HG02973 (cell line): ENCODE measurements at regions not wholly inside any gene's neighbourhood (a gene's known extent, or its start where the extent isn't known, plus 50 kb on each side); places are given as distances from the start of the nearest gene placed in this dataset.

ENCODE experiments used
- ATAC-seq: cut with Tn5 transposase; IDR thresholded peaks from one replicate; pipeline ENCODE4 v1.9.1; 2021; ENCODE audit warnings: moderate library complexity; ENCODE audit not compliant: unreplicated experiment

DNA sequence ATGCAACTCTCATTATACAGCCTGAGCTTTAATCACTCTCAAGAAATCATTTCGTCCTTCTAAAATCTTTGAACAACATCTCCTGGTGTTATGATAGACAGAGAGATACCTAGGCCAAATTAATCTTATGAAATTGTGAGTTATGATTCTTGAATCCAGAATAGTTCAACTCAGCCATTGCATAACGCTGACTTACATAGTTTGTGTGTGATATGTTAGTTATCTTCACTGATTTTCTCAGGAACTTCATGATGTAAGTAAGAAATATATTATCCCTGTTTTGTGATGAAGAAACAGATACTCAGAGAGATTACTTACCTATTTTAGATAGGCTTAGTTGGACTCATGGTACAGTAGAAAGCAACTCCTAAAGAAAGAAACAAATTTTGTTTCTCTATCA is 684.4 kb downstream of the ZEB2 start:
- no peak for ATAC-seq

DNA sequence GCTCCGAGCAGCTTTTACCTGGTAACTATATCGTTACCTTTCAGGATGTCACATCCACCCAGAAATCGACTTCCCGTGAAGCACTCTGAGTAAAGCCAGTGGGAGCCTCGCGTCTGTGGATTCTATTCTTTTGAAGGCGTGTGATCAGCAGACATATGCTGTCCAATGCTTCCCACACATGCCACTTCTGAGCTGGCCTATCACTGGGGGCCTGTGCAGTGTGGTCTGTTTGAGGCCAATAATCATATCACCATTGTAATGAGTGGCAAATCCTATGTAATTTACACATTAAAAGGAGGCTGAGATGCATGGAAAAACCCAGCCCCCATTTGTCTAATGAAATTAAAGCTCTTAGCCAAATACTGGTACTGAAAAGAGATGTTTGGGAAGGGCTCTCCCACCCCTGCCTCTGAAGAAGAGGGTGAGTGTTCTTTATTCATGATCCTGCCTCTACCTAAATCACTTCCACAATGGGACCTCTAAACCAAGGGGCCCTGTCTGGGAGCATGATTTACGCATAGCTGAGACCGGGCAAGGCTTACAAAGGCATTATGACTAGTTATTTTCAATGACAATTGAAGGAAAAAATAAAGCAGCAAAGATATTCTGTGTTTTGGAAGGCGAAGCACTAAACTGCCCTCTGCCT is 686.8 kb downstream of the ZEB2 start:
- no peak for ATAC-seq

DNA sequence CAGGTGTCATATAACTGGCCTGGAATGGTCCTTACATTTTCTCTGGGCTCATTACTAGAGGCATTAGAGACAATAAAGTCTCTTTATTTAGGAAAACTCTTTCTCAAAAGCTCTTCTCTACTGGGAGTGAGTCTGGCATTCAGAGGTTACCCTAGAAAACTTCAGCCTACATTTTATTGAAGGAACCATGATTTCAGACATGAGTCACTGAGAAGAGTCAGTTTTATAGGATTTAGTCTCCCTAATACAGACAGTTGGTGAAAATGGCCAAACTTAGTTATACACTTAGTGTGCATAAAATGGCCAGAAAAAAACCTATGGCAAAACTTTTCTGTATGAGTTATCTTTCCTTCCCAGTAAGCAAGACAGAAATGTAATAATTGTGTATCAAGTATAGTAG is 689.4 kb downstream of the ZEB2 start:
- no peak for ATAC-seq

DNA sequence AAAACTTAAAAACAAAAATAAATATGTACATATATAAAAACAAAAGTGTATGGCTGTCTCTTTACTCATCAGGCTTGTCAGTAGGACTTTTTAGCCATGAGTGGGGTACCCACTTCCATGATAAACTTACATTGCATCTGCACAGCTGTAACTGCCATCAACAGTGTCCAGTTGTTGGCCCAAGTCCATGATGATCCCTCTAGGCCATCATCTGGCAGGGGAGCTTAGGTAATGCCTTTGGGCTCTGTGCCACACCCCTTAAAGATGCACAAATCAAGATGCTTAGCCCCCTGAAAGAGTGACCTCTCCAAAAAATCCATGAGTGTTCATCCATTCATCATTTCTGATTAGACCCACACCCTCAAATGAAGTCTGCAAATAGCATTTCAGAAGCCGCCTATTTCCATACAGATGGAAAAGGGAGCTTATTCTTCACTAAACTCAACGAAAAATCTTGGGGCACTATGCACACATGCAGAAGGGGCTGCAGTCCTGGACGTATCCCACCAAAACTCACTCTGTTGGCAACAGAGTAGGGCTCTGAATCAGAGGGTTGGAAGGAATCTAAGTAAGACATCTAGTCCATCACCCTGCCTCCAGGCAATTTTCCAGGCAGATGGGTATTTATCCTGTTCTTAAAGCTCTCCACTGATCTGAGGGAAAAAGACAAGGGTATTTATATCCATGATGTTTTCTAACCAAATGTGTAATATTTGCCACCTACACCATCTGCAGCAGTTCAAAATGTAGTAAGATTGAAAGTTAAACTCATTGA is 691.0 kb downstream of the ZEB2 start:
- no peak for ATAC-seq

DNA sequence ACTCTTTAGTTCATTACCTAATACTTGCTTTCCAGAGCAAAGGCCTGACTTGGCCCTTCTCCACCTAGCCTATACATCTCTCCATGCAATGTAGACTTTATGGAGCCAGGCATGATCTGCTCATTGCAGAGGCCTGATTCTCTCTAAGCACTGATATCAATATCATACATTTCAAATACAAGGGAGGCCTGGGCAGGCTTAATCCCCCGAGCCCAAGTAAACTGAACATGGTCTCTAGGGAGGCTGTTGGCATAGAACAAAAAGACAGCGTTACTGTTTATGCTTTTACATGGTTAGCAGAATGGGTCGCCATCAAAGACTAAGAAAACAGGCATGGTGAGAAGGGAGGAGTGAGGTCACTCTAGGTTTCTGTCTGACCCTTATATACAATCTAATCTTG is 695.1 kb downstream of the ZEB2 start:
- no peak for ATAC-seq

DNA sequence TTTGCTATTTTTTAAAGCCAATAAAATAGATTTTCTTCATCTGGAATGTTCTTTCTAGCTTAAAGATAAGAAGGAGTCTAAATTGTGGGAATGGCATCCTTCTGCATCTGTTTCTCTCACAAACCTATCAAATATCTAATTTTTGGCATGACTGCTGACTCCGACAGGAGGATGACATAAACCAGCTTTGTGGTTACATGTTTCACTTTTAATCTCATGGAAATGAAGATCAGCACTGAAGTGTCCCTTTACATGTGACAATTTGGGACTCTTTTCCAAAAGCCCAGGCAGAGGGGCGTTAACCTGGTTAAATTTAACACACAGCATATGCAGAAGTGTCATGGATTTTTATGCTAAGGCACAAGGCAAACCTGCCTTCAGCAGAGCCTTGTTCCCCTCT is 694.7 kb downstream of the ARHGAP15 start:
- no peak for ATAC-seq

DNA sequence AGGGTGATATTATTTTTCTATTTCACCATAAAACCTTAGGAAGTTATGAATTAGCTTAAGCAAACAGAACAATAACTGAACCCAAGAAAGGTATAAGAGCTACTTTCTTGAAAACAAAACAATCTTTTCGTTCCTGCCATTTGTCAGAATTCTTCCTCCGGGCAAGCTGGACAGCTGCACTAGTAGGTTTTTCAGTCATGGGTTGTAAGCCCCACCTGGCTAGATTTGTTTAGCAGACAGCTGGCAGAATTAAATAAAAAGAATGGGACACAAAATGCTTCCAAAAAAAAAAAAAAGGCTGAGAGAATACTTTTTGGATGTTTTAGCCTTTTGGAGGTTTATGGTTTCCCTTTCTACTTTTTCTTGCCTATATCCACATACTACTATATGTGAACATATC is 694.1 kb downstream of the ARHGAP15 start:
- no peak for ATAC-seq

DNA sequence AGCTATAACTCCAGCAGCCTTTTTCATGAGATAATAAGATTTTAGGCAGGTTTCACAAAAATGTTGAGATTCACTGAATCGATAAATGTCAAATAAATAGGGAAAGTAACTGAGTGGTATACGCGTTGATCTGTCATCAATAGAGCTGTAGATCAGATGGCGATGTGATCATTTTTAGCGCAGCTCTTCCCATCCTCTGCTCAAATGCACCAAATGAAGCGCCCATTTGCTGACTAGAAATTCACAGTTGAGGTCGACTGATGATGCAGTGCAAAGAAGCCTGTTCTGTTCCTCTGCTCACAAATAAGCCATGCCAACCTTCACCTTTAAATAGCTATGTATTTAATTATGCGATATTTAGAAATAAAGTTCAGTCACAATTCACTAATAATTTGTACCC is 693.5 kb downstream of the ARHGAP15 start:
- no peak for ATAC-seq

DNA sequence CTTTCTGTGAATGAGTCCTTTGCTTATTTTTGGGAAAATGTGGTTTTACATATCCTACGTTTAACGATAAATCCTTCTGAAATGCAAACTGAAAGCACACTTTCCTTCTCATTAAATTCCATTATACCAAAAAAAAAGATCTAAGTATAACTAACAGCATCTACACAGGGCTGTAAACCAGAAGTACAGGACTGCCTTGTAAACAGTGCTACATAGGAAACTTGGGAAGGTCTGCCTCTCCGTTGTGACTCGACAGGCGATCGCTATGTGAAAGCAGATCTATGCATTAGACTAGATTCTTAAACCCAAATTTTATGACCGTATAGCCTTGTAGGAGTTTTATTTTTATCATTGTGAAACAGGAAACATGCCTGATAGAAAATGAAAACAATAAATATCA is 690.5 kb downstream of the ARHGAP15 start:
- no peak for ATAC-seq

DNA sequence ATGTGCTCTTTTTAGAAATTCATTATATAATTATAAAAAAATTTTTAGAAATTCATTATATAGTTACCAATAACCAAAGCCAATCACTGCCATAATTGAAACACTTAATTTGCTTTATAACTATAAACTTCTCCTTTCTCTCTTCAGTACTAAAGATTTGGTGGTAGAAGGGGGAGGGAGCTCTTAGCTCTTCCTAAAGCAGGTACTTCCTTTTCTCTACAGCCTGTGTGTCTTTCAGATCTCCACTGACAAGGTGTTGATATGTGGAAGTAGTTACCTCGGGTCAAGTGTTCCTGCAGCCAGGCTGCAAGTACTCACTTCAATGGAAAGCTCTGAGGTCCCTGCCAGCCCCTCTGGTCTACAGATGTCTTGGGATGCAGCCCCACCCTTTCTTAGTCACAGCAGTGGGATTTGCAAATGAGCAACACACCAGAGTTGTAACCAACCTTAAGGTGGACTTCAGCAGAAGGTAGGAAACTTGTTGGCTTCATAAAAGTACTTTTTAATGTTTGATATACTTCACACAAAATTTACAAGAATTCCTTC is 690.0 kb downstream of the ARHGAP15 start:
- no peak for ATAC-seq
